HCT116 (cell line): ENCODE measurements at regions not wholly inside any gene's neighbourhood (a gene's known extent, or its start where the extent isn't known, plus 50 kb on each side); places are given as distances from the start of the nearest gene placed in this dataset.

ENCODE experiments used
- ATAC-seq: fragments of 200-7000 bp; cut with Tn5 transposase; 2 replicates; pipeline ENCODE4 v1.9.1; 2020; ENCODE audit warnings: mild to moderate bottlenecking, moderate library complexity
- BruUV-seq: library from RNA; stranded (reverse); fragments of 400-500 nt; replicated peaks from 2 replicates; lab custom pipeline; 2021; lab: Mats Ljungman, UMichigan
- CTCF ChIA-PET: fragments of 300-600 bp; sonication (Branson Sonifier 250); formaldehyde crosslinking; loops from one replicate; lab custom pipeline; 2021; ENCODE audit warnings: antibody characterized with exemption; lab: Charles Lee
- POLR2A ChIA-PET: fragments of 300-600, 350-600 bp; sonication (Branson Sonifier 250); formaldehyde crosslinking; loops from one replicate; lab custom pipeline; 2021; ENCODE audit warnings: antibody characterized with exemption; lab: Charles Lee
- RAD21 ChIA-PET, 2 experiments: fragments of 300-600 bp; sonication (Branson Sonifier 250); formaldehyde crosslinking; loops; one replicate each; lab custom pipeline; 2023; ENCODE audit warnings: low total read pairs in 2 of 2; ENCODE audit not compliant: uncharacterized antibody in 2 of 2, unreplicated experiment in 2 of 2, low non-redundant PET in 1 of 2; lab: Charles Lee
- DNase-seq: peaks from one replicate; pipeline ENCODE4 v3.0.0-alpha.2; 2010; ENCODE audit warnings: low read depth, low spot score
- H2AFZ ChIP-seq: fragments of 200-600 bp; shearing (Covaris generic), sonication (generic); 2 replicates; pipeline ENCODE4 v1.6.1; 2017; ENCODE audit warnings: low read depth, mixed run types, mixed read lengths, antibody characterized with exemption, low read length; ENCODE audit not compliant: poor library complexity, severe bottlenecking
- H3K27ac ChIP-seq: 2 replicates; pipeline ENCODE4 v1.5.1; 2012; ENCODE audit warnings: low read depth, low read length
- H3K27me3 ChIP-seq: fragments of 200-600 bp; sonication (generic); 2 replicates; pipeline ENCODE4 v1.6.1; 2016; ENCODE audit warnings: mixed run types, low read length, mixed read lengths; ENCODE audit not compliant: insufficient read depth
- H3K36me3 ChIP-seq, 2 experiments: fragments of 200-500 bp in 1 of 2; fragments of 200-600 bp in 1 of 2; sonication (Bioruptor generic) in 1 of 2; sonication (generic) in 1 of 2; 2 replicates each; pipeline versions ENCODE4 v1.5.1 to v1.6.1; 2014 to 2016; ENCODE audit warnings: low read length in 2 of 2, inconsistent platforms in 1 of 2, mixed read lengths in 1 of 2, mixed run types in 1 of 2; ENCODE audit not compliant: insufficient read depth in 2 of 2, control insufficient read depth in 1 of 2
- H3K4me1 ChIP-seq, 2 experiments: fragments of 200-600 bp in 1 of 2; sonication (generic) in 1 of 2; 2 replicates each; pipeline versions ENCODE4 v1.5.1 to v1.6.1; 2012 to 2017; ENCODE audit warnings: low read length in 2 of 2, inconsistent platforms in 1 of 2, mild to moderate bottlenecking in 1 of 2, mixed read lengths in 1 of 2, mixed run types in 1 of 2, moderate library complexity in 1 of 2; ENCODE audit not compliant: insufficient read depth in 2 of 2, control insufficient read depth in 1 of 2
- H3K4me2 ChIP-seq: fragments of 200-600 bp; sonication (generic); 2 replicates; pipeline ENCODE4 v1.6.1; 2017; ENCODE audit warnings: mixed run types, low read length, mixed read lengths
- H3K4me3 ChIP-seq, 2 experiments: fragments of 200-600 bp in 1 of 2; sonication (generic) in 1 of 2; replicated peaks in 1 of 2; 2 replicates each; pipeline ENCODE4 v1.5.1; 2011 to 2016; ENCODE audit warnings: low read length in 2 of 2, control low read depth in 1 of 2, low read depth in 1 of 2, mild to moderate bottlenecking in 1 of 2, mixed read lengths in 1 of 2, mixed run types in 1 of 2
- H3K79me2 ChIP-seq: fragments of 200-600 bp; sonication (generic); 2 replicates; pipeline ENCODE4 v1.6.1; 2017; ENCODE audit warnings: mild to moderate bottlenecking, mixed run types, low read length, moderate library complexity, mixed read lengths; ENCODE audit not compliant: insufficient read depth
- H3K9ac ChIP-seq: fragments of 200-600 bp; sonication (generic); 2 replicates; pipeline ENCODE4 v1.6.1; 2016; ENCODE audit warnings: low read length, mixed read lengths
- H3K9me2 ChIP-seq: fragments of 200-600 bp; sonication (generic), shearing (Covaris generic); 2 replicates; pipeline ENCODE4 v1.6.1; 2017; ENCODE audit warnings: mixed run types, mild to moderate bottlenecking, moderate library complexity; ENCODE audit not compliant: insufficient read depth
- H3K9me3 ChIP-seq, 2 experiments: fragments of 200-500 bp in 1 of 2; fragments of 200-600 bp in 1 of 2; sonication (Bioruptor generic) in 1 of 2; sonication (generic) in 1 of 2; 2 replicates each; pipeline ENCODE4 v1.6.1; 2014 to 2017; ENCODE audit warnings: low read length in 2 of 2, mixed read lengths in 2 of 2, inconsistent platforms in 1 of 2, low read depth in 1 of 2, mild to moderate bottlenecking in 1 of 2, mixed run types in 1 of 2, moderate library complexity in 1 of 2; ENCODE audit not compliant: control insufficient read depth in 1 of 2, insufficient read depth in 1 of 2
- H4K20me1 ChIP-seq: fragments of 200-600 bp; sonication (generic), shearing (Covaris generic); 2 replicates; pipeline ENCODE4 v1.6.1; 2017; ENCODE audit warnings: mixed run types, mild to moderate bottlenecking, moderate library complexity; ENCODE audit not compliant: insufficient read depth
- CTCF ChIP-seq, 3 experiments: fragments of 200-600 bp in 1 of 3; sonication (generic) in 1 of 3; IDR thresholded peaks in 2 of 3; conservative IDR thresholded peaks in 1 of 3; 2 replicates each; pipeline ENCODE4 v1.5.1; 2012 to 2017; ENCODE audit warnings: low read depth in 2 of 3, low read length in 2 of 3, antibody characterized with exemption in 1 of 3, borderline replicate concordance in 1 of 3, control low read depth in 1 of 3, mild to moderate bottlenecking in 1 of 3, mixed read lengths in 1 of 3, mixed run types in 1 of 3, moderate library complexity in 1 of 3; ENCODE audit not compliant: insufficient read depth in 1 of 3
- EGR1 ChIP-seq: IDR thresholded peaks from 2 replicates; pipeline ENCODE4 v1.6.1; 2012; ENCODE audit warnings: low read depth
- EZH2 ChIP-seq: fragments of 200-600 bp; sonication (generic); IDR thresholded peaks from 2 replicates; pipeline ENCODE4 v1.6.1; 2017; ENCODE audit warnings: antibody characterized with exemption, mixed run types
- EZH2phosphoT487 ChIP-seq: fragments of 200-600 bp; IDR thresholded peaks from 2 replicates; pipeline ENCODE4 v1.6.1; 2018; ENCODE audit warnings: antibody characterized with exemption, borderline replicate concordance
- RAD21 ChIP-seq: IDR thresholded peaks from 2 replicates; pipeline ENCODE4 v1.6.1; 2012; ENCODE audit warnings: low read depth, mild to moderate bottlenecking
- SP1 ChIP-seq: IDR thresholded peaks from 2 replicates; pipeline ENCODE4 v1.6.1; 2012; ENCODE audit warnings: low read depth
- YY1 ChIP-seq: IDR thresholded peaks from 2 replicates; pipeline ENCODE4 v1.6.1; 2011; ENCODE audit warnings: low read length, low read depth, moderate library complexity, mild to moderate bottlenecking; ENCODE audit not compliant: insufficient replicate concordance; ENCODE audit errors: extremely low read depth
- intact Hi-C: fragments of 100-400 bp; cut with micrococcal nuclease; formaldehyde crosslinking; loops from 2 replicates; pipeline ENCODE4 v1.10.0; 2022
- TF ChIP-seq, protein P1 (sequence below): IDR thresholded peaks from 2 replicates; pipeline ENCODE4 v1.6.1; 2012

- no peak overlapping the region for H3K4me3 ChIP-seq
- no peak overlapping the region; the same call in 1 of the 2 replicates for H3K27ac ChIP-seq
- ChIA-PET RAD21 (no interaction called here), POLR2A (no interaction called here), CTCF (no interaction called here)
- peaks cover 45 to 49% of the 10 kb centered on the region in 2 experiments for H3K4me1 ChIP-seq
- DNase-seq = no peak
- intact Hi-C loops = no loop called here
- no peaks in the 10 kb centered on the region for H3K27me3 ChIP-seq
- H3K9me2 ChIP-seq = no peaks in the 10 kb centered on the region
- ATAC-seq = no peak
- no peak for TF ChIP-seq RAD21
- TF ChIP-seq, protein P1, sequence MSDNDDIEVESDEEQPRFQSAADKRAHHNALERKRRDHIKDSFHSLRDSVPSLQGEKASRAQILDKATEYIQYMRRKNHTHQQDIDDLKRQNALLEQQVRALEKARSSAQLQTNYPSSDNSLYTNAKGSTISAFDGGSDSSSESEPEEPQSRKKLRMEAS = no peak
- no peak for TF ChIP-seq EGR1
- no peak for TF ChIP-seq SP1
- no peak for TF ChIP-seq EZH2
- TF ChIP-seq CTCF (IDR thresholded peaks at IDR 0.05 in 2 of 3, conservative IDR thresholded peaks at IDR 0.05 in 1 of 3; ENCODE audit: borderline replicate concordance in 1 of 3, insufficient read depth in 1 of 3, low read depth in 2 of 3, low read length in 2 of 3) = no peak
- TF ChIP-seq YY1 = no peak
- TF ChIP-seq EZH2phosphoT487 = no peak
- no peaks in the 10 kb centered on the region for H3K9me3 ChIP-seq
- no peak overlapping the region for H3K4me2 ChIP-seq
- H3K36me3 ChIP-seq = no peaks in the 10 kb centered on the region
- H3K9ac ChIP-seq = no peak overlapping the region
- no TSS peak for BruUV-seq
- no peaks in the 10 kb centered on the region for H4K20me1 ChIP-seq
- no peaks in the 10 kb centered on the region for H3K79me2 ChIP-seq
- no peak overlapping the region for H2AFZ ChIP-seq
Observed at GRCh38 chr20:50442512-50442911, 67.7 kb upstream of the PTPN1 start.
